ENCODE measurements at regions not wholly inside any gene's neighbourhood (a gene's known extent, or its start where the extent isn't known, plus 50 kb on each side); places are given as distances from the start of the nearest gene placed in this dataset.

DNA sequence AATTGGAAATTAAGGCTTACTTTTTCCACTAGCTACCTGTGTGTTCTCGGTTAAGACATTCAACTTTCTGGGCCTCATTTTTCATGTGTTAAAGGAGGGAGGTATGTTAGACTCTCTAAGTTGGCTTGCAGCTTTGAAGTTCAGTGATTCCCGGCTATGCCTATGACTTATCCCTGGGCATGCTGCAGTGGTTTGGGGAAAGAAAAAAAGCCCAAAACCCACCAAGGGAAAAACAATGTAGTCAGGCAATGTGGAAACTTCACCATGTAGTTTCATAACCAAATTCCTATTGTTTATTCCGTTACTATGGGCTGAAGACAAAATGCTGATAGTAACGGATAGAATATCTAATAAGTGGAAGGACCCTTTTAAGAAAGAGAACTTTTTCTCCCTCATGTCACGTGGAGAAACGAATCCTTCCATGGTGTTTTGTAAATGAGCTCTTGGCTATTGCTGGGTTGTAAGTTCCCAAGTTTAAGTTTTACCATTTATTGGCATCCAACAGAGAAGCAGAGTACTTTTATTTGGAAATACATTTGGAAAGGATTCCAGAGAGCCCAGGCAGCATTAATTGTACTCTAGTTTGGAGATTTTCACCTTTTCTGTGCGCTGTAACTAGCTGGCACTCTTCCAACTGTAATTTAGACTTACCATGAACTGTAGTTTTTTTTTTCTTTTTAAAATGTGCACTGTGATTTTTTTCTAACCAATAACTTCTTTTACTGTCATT lies 84.9 kb upstream of the MPDZ start:
- DNase-seq: no peak
- TF ChIP-seq, protein P1, sequence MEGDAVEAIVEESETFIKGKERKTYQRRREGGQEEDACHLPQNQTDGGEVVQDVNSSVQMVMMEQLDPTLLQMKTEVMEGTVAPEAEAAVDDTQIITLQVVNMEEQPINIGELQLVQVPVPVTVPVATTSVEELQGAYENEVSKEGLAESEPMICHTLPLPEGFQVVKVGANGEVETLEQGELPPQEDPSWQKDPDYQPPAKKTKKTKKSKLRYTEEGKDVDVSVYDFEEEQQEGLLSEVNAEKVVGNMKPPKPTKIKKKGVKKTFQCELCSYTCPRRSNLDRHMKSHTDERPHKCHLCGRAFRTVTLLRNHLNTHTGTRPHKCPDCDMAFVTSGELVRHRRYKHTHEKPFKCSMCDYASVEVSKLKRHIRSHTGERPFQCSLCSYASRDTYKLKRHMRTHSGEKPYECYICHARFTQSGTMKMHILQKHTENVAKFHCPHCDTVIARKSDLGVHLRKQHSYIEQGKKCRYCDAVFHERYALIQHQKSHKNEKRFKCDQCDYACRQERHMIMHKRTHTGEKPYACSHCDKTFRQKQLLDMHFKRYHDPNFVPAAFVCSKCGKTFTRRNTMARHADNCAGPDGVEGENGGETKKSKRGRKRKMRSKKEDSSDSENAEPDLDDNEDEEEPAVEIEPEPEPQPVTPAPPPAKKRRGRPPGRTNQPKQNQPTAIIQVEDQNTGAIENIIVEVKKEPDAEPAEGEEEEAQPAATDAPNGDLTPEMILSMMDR (IDR thresholded peaks at IDR 0.05): no peak
- TF ChIP-seq POLR2A (IDR thresholded peaks at IDR 0.05): no peak
- TF ChIP-seq EP300 (IDR thresholded peaks at IDR 0.05): no peak
- Histone ChIP-seq H3K36me3 (no peaks in the 10 kb centered on the region), H3K27ac (no peak overlapping the region), H3K27me3 (no peaks in the 10 kb centered on the region), H3K9me3 (no peaks in the 10 kb centered on the region), H3K4me3 (no peak overlapping the region), H3K4me1 (ENCODE audit: insufficient read depth) (no peaks in the 10 kb centered on the region)
- intact Hi-C loops (cut with DNase I): no loop called here
- 40 to 51% (median 41%) methylated on average over 7 of the region's 7 CpGs for WGBS, 3 donors

DNA sequence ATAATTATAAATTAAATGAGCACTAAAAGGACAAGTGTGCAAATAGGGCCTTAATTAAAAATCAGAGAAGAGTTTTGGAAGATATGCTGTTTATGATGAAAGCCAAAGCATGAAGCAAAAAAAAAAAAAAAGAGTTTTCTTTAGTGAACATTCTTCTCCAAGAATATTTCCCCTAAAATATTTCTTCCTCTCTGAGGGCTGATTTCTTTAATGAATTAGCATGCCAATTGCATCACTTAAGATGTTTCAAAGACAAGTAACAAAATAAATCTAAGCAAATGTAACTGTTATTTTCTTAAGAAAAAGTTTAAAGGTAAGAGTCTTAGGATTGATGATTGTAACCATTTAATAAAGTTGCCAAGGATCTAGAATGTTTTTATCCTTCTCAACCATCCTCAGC lies 81.6 kb upstream of the MPDZ start:
- Histone ChIP-seq H3K9me3 (no peaks in the 10 kb centered on the region), H3K36me3 (no peaks in the 10 kb centered on the region), H3K27me3 (no peaks in the 10 kb centered on the region), H3K4me1 (ENCODE audit: insufficient read depth) (no peaks in the 10 kb centered on the region), H3K27ac (no peak overlapping the region), H3K4me3 (no peak overlapping the region)
- intact Hi-C loops (cut with DNase I): no loop called here
- DNase-seq: no peak
- TF ChIP-seq POLR2A (IDR thresholded peaks at IDR 0.05): no peak

DNA sequence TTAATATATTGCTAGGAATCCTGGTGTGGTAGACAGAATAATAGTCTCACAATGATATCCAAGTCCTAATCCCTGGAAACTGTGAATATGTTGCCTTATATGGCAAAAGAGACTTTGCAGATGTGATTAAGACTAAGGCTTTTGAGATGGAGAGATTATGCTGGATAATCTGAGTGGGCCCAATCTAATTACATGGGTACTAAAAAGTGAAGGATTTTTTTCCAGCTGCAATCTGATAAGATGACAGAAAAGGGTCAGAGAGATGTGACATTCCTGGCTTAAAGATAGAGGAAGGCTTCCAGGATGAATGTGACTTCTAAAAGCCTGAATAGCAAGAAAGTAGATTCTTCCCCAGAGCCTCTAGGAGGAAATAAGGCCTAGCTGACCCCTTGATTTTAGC lies 80.7 kb upstream of the MPDZ start:
- Histone ChIP-seq H3K4me3 (no peak overlapping the region), H3K9me3 (no peaks in the 10 kb centered on the region), H3K27me3 (no peaks in the 10 kb centered on the region), H3K4me1 (ENCODE audit: insufficient read depth) (no peaks in the 10 kb centered on the region), H3K27ac (no peak overlapping the region), H3K36me3 (no peaks in the 10 kb centered on the region)
- TF ChIP-seq, protein P1 (IDR thresholded peaks at IDR 0.05): no peak
- TF ChIP-seq EP300 (IDR thresholded peaks at IDR 0.05) (no peak), POLR2A (IDR thresholded peaks at IDR 0.05) (no peak)
- intact Hi-C loops (cut with DNase I): no loop called here
- no peak for DNase-seq

DNA sequence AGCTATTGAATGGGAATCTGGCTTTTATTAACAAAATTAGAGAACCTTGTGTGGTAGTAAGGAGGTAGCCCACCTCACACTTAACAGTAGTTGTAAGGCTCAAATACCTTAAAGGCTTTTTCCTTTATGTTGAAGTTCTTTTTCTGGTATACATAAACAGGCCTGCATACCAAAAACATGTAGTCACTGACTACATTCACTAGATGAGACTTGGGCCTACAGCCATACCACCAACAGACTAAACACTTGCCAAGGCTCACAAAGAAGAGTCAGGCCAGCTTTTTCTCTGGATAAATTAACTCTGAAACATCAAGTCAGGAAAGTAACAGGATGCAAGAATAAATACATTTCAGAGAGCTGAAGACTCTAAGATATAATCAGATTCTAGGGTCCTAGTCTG lies 78.6 kb upstream of the MPDZ start:
- intact Hi-C loops (cut with DNase I): loop anchor here in 1 of 4 donors (10.0 kb wide), 1 partner anchor 997 kb away; no protein-coding TSS in a partner anchor

DNA sequence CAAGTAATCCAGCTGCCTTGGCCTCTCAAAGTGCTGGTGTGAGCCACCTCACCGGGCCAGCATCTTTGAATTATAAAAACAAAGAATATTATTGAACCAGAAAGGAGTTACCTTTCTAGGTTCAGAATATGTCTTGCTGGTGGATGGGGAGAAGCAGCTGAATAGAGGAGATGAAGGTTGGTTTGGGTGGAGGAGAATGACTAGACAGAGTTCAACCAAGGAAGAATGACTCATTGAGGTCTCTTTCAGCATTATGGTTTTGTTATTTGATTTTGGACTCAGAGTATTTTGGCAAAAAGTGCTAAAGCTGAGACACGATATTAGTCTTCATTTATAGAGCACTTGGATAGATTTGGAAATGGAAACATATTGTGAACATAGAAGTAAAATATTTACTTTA lies 75.2 kb upstream of the MPDZ start:
- WGBS, 3 donors: 54 to 63% (median 59%) methylated on average over 2 of the region's 2 CpGs
- H3K36me3 ChIP-seq: no peaks in the 10 kb centered on the region
- DNase-seq: no peak
- no peaks in the 10 kb centered on the region for H3K4me1 ChIP-seq (ENCODE audit: insufficient read depth)
- H3K27me3 ChIP-seq: no peaks in the 10 kb centered on the region
- TF ChIP-seq, protein P1 (IDR thresholded peaks at IDR 0.05): no peak
- no peak for TF ChIP-seq POLR2A (IDR thresholded peaks at IDR 0.05)
- no peak for TF ChIP-seq EP300 (IDR thresholded peaks at IDR 0.05)
- H3K27ac ChIP-seq: no peak overlapping the region
- H3K4me3 ChIP-seq: no peak overlapping the region
- intact Hi-C loops (cut with DNase I): loop anchor here in 1 of 4 donors (10.0 kb wide), 1 partner anchor 1000 kb away; no protein-coding TSS in a partner anchor
- H3K9me3 ChIP-seq: no peaks in the 10 kb centered on the region

More for the DNA sequence above, 78.6 kb upstream of the MPDZ start:
- Histone ChIP-seq H3K36me3 (no peaks in the 10 kb centered on the region), H3K27me3 (no peaks in the 10 kb centered on the region), H3K27ac (no peak overlapping the region), H3K9me3 (no peaks in the 10 kb centered on the region), H3K4me1 (ENCODE audit: insufficient read depth) (no peaks in the 10 kb centered on the region), H3K4me3 (no peak overlapping the region)
- no peak for DNase-seq
- TF ChIP-seq, protein P1 (IDR thresholded peaks at IDR 0.05): no peak
- TF ChIP-seq EP300 (IDR thresholded peaks at IDR 0.05) (no peak), POLR2A (IDR thresholded peaks at IDR 0.05) (no peak)
